IPS DF 6.9 (cell line): ENCODE measurements at regions not wholly inside any gene's neighbourhood (a gene's known extent, or its start where the extent isn't known, plus 50 kb on each side); places are given as distances from the start of the nearest gene placed in this dataset.
A peak's percentile ranks its signal among the peaks of the same experiment; 100 is the strongest.

Experiments used
- DNase-seq: peaks from one replicate; pipeline ENCODE4 v3.0.0-alpha.2; 2013; ENCODE audit warnings: low read depth, low spot score
- H3K27ac ChIP-seq: one replicate; pipeline ENCODE4 v1.5.1; 2013; ENCODE audit warnings: low read length, control low read depth
- H3K27me3 ChIP-seq: 2 replicates; pipeline ENCODE4 v1.6.1; 2013; ENCODE audit warnings: mild to moderate bottlenecking, low read length; ENCODE audit not compliant: control insufficient read depth, insufficient read depth
- H3K36me3 ChIP-seq: 2 replicates; pipeline ENCODE4 v1.6.1; 2013; ENCODE audit warnings: low read length; ENCODE audit not compliant: control insufficient read depth, insufficient read depth
- H3K4me1 ChIP-seq: 2 replicates; pipeline ENCODE4 v1.6.1; 2013; ENCODE audit warnings: low read length; ENCODE audit not compliant: control insufficient read depth, insufficient read depth
- H3K4me3 ChIP-seq: 2 replicates; pipeline ENCODE4 v1.5.1; 2013; ENCODE audit warnings: mild to moderate bottlenecking, low read length
- H3K9me3 ChIP-seq: 2 replicates; pipeline ENCODE4 v1.6.1; 2013; ENCODE audit warnings: low read length, inconsistent platforms; ENCODE audit not compliant: control insufficient read depth, insufficient read depth
- WGBS: extraction: QIAGEN DNeasy Blood & Tissue Kit; methylation state at CpG from one replicate; pipeline ENCODE4 v1.1.7; 2013; ENCODE audit warnings: mixed read lengths, missing lambda C conversion rate; ENCODE audit not compliant: insufficient read length, insufficient coverage; 5-methylcytosine and 5-hydroxymethylcytosine counted together

- no peak for DNase-seq
- 100% methylated on average over 1 of the region's 3 CpGs for WGBS
Measured at GRCh38 chr5:91503321-91503720, 120.2 kb upstream of the ARRDC3 start.

DNA sequence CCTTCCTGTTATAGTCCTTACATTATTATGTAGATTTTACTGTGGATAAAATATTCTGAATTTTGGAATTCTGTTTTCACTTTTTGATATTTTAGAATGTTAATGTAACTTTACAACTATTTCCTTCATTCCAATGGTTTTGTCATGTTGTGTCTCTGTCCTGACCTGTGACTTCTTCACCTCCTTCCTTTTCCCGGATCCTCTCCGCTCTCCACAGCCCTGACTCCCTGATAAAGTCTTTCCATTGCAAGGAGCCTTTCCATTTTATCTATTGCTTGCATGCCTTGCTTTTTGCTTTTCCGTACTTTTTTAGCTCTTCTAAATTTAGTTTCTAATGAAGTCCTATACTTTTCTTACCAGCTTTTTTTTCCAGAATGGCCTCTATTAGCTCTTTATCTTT lies 117.6 kb upstream of the ARRDC3 start:
- no CpG with 5 or more reads among the region's 3 CpGs for WGBS
- Histone ChIP-seq H3K27ac (no peak overlapping the region), H3K4me1 (no peaks in the 10 kb centered on the region), H3K4me3 (no peak overlapping the region), H3K27me3 (no peaks in the 10 kb centered on the region), H3K36me3 (no peaks in the 10 kb centered on the region), H3K9me3 (no peaks in the 10 kb centered on the region)
- DNase-seq: no peak

More at GRCh38 chr5:91503321-91503720, 120.2 kb upstream of the ARRDC3 start:
- H3K27ac ChIP-seq: no peak overlapping the region
- H3K4me3 ChIP-seq: no peak overlapping the region
- no peaks in the 10 kb centered on the region for H3K36me3 ChIP-seq
- H3K9me3 ChIP-seq: no peaks in the 10 kb centered on the region
- H3K27me3 ChIP-seq: no peaks in the 10 kb centered on the region
- H3K4me1 ChIP-seq: no peaks in the 10 kb centered on the region

DNA sequence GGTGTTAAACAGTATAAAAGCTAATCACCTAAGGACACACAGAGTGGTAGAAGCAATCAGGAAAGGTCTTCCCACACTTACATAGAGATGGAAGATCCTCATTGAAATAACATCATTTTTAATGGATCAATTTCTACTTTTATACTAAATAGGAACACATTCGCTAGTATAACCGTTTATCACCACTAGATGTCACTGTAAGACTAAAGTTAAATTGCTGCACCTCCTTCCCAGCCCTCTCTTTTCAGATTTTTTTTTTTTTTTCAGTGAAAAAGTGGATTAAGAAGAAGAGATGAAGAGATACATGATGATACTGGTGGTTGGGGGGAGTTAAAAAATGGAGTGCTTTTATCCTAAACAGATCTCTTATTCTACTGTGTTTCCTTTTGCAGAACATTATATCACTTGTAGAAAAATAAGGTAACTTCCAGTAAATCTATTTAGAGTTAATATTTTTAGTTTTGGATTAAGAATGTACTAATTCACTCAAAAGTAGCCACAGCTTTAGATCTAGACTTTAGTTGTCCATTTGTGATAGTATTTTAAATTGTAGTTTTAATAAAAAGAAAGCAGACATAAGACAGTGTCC lies 116.9 kb upstream of the ARRDC3 start:
- Histone ChIP-seq H3K4me3 (no peak overlapping the region), H3K27me3 (no peaks in the 10 kb centered on the region), H3K4me1 (no peaks in the 10 kb centered on the region), H3K36me3 (no peaks in the 10 kb centered on the region), H3K27ac (no peak overlapping the region), H3K9me3 (no peaks in the 10 kb centered on the region)
- no CpG with 5 or more reads among the region's 2 CpGs for WGBS
- peak; percentile 16 for DNase-seq

DNA sequence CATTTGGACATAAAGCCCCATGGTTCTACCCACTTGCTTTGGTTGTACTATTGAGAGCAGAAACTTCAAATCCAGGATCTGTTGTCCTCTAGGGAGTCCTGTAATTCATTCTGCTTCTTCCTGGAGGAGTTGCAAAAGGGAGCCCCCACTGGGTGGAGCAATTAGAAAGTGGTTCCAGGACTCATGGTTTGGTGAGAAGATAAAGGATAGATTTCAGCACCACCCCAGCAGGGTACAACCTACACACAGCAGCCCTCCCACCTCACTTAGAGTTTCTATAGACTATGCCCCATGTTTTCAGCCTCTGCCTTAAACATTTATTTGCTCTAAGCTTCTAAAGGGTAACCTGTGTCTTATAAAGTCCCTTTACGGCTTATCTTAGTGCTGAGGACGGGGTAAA lies 112.6 kb upstream of the ARRDC3 start:
- Histone ChIP-seq H3K4me1 (no peaks in the 10 kb centered on the region), H3K27me3 (no peaks in the 10 kb centered on the region), H3K27ac (no peak overlapping the region), H3K36me3 (no peaks in the 10 kb centered on the region), H3K9me3 (no peaks in the 10 kb centered on the region), H3K4me3 (no peak overlapping the region)
- DNase-seq: no peak
- no CpG with 5 or more reads among the region's 2 CpGs for WGBS

GRCh38 chr5:91494447-91494996 lies 111.4 kb upstream of the ARRDC3 start:
- WGBS: no CpG with 5 or more reads among the region's 4 CpGs

DNA sequence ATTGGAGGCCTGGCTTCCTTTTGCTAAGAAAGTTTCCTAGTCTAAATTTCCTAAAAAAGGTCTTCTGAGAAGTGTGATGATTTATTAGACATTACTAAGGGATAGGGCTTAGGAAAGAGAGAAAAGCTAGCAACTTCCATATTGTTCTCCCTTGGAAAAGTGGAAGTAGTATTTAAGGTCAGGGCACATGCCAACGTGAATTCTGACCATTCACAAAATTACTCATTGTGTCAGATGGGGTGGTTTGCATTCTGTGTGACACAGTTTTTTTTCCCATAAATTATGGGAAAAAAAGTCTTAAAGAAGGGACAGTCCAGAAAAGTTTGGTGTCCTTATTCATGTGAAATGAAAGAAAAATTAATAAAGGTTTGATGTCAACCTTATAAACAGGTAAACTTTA lies 110.0 kb upstream of the ARRDC3 start:
- no CpG with 5 or more reads among the region's 1 CpG for WGBS
- H3K4me3 ChIP-seq: no peak overlapping the region
- H3K27me3 ChIP-seq: no peaks in the 10 kb centered on the region
- no peak overlapping the region for H3K27ac ChIP-seq
- H3K9me3 ChIP-seq: no peaks in the 10 kb centered on the region
- no peak for DNase-seq
- H3K4me1 ChIP-seq: no peaks in the 10 kb centered on the region
- no peaks in the 10 kb centered on the region for H3K36me3 ChIP-seq

More at GRCh38 chr5:91494447-91494996, 111.4 kb upstream of the ARRDC3 start:
- H3K4me1 ChIP-seq: no peaks in the 10 kb centered on the region
- no peaks in the 10 kb centered on the region for H3K27me3 ChIP-seq
- H3K27ac ChIP-seq: no peak overlapping the region
- no peak overlapping the region for H3K4me3 ChIP-seq
- no peaks in the 10 kb centered on the region for H3K36me3 ChIP-seq
- no peaks in the 10 kb centered on the region for H3K9me3 ChIP-seq
- DNase-seq: no peak

GRCh38 chr5:91491229-91491628 lies 108.1 kb upstream of the ARRDC3 start:
- no peak for DNase-seq
- WGBS: no CpG with 5 or more reads among the region's 2 CpGs
- Histone ChIP-seq H3K4me1 (no peaks in the 10 kb centered on the region), H3K4me3 (no peak overlapping the region), H3K27me3 (no peaks in the 10 kb centered on the region), H3K36me3 (no peaks in the 10 kb centered on the region), H3K27ac (no peak overlapping the region), H3K9me3 (no peaks in the 10 kb centered on the region)

DNA sequence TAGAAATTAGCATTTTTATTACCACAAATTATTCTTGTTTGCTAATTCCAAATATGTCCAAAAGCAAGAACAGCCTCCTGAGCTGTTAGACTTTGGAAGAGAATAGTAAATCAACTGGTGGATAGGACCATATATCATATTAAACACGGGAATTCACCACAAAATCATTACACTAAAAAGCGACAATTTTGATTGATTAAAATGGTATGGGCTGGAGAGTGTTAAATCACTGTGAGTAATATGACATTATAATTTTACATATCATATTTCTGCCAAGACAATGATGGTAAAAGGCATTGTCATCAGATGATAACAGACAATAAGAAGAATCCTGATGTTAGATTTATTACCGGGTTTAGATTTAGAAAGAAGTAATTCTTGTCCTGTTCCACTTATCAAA lies 107.2 kb upstream of the ARRDC3 start:
- Histone ChIP-seq H3K4me1 (no peaks in the 10 kb centered on the region), H3K27ac (no peak overlapping the region), H3K27me3 (no peaks in the 10 kb centered on the region), H3K4me3 (no peak overlapping the region), H3K36me3 (no peaks in the 10 kb centered on the region), H3K9me3 (no peaks in the 10 kb centered on the region)
- no peak for DNase-seq
- WGBS: no CpG with 5 or more reads among the region's 3 CpGs

DNA sequence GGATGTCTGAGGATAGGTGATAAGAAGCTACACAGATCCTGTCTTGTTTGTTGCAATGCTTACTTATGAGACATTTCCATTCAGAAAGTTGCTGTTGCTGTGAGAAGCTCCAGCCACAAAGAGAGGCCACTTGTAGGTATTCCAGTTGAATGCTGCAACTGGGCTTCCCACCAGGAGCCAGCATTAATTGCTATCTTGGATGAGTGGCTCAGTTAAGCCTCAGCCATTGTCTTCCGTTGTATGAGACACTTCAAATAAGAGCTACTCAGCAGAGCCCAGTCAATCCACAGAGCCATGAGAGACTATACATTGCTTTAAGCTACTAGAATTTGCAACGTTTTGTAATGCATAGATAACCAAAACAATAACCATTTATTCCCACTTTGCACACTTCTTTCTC lies 104.3 kb upstream of the ARRDC3 start:
- H3K4me3 ChIP-seq: no peak overlapping the region
- H3K4me1 ChIP-seq: no peaks in the 10 kb centered on the region
- H3K27me3 ChIP-seq: no peaks in the 10 kb centered on the region
- no peaks in the 10 kb centered on the region for H3K36me3 ChIP-seq
- WGBS: no CpG with 5 or more reads among the region's 2 CpGs
- no peak for DNase-seq
- H3K9me3 ChIP-seq: no peaks in the 10 kb centered on the region
- H3K27ac ChIP-seq: no peak overlapping the region

- Histone ChIP-seq H3K36me3 (no peaks in the 10 kb centered on the region), H3K4me3 (no peak overlapping the region), H3K9me3 (no peaks in the 10 kb centered on the region), H3K27ac (no peak overlapping the region), H3K27me3 (no peaks in the 10 kb centered on the region), H3K4me1 (no peaks in the 10 kb centered on the region)
- WGBS: no CpG with 5 or more reads among the region's 2 CpGs
- no peak for DNase-seq
Measured at GRCh38 chr5:91486638-91487037, 103.5 kb upstream of the ARRDC3 start.

DNA sequence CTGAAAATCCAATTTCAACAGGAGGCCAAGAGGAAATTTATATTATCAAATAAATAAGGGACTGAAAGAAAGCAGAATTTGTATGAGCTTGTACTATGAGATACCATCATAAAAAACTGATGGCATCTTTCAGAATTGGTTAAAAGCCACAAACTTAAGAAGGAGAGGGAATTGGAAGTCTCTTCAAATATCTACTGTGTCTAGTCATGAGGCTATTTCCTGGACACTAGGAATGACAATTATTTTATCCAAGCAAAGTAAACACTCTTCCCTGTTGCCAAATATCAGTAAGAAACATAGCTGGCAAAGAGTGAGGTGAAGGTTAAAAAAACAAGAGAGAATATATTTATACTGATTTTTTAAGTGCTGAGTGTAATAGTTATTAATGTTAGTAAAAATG lies 101.5 kb upstream of the ARRDC3 start:
- Histone ChIP-seq H3K4me1 (no peaks in the 10 kb centered on the region), H3K4me3 (no peak overlapping the region), H3K9me3 (no peaks in the 10 kb centered on the region), H3K36me3 (no peaks in the 10 kb centered on the region), H3K27me3 (no peaks in the 10 kb centered on the region), H3K27ac (no peak overlapping the region)
- no peak for DNase-seq
